NCI-H146 treated with DMSO at 0.1 percent for 48 hours (cell line): ENCODE measurements at regions not wholly inside any gene's neighbourhood (a gene's known extent, or its start where the extent isn't known, plus 50 kb on each side); places are given as distances from the start of the nearest gene placed in this dataset.
"Not testable (repeated sequence)": the region's sequence is repeated elsewhere in the genome, so short reads cannot be mapped to it uniquely, and the experiment has no call there.

Experiments
- DNase-seq: peaks from one replicate; lab custom pipeline; 2025; ENCODE audit not compliant: unreplicated experiment; lab: John Stamatoyannopoulos, UW

GRCh38 chr6:2317498-2317897 is 72.1 kb upstream of the GMDS start:
- DNase-seq, result not testable (repeated sequence)

GRCh38 chr6:2314641-2315040 is 69.2 kb upstream of the GMDS start:
- no peak for DNase-seq

DNA sequence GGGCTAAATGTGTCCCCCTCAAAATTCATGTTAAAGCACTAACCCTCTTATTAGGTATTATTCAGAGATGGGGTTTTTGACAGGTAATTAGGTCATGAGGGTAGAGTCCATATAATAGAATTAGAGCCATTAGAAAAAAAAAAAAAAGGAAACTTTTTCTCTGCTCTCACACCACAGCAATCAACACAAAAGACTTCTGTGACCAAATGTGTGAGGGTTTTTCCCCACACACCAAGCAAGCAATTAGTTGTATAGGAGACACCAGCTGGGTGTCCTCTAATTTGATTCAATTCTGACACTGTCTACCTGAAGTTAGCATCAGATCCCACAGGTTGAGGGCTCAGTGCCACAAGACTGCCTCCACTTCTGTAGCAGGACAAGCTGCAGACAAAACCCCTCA is 64.6 kb upstream of the GMDS start:
- no peak for DNase-seq

- DNase-seq, result no peak
Observed at GRCh38 chr6:2309122-2309521, 63.7 kb upstream of the GMDS start.

DNA sequence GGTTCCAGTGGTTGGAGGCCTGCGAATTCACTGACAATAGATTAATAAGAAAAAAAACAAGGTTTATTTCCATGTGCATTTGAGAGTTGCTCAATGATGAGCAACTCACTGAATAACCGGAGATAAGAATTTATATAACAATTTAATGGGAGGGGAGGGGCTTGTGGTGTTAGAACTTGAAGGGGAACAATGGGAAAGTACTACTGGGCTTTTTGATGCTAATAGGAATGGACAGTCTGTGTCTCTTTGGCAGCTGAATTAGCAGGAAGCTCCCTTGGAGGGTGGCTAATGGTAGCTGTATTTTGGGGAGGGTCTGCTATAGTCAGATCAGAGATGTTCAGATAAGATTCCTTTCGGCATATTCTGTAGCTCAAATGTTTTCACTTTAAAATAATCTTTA is 62.4 kb upstream of the GMDS start:
- no peak for DNase-seq

DNA sequence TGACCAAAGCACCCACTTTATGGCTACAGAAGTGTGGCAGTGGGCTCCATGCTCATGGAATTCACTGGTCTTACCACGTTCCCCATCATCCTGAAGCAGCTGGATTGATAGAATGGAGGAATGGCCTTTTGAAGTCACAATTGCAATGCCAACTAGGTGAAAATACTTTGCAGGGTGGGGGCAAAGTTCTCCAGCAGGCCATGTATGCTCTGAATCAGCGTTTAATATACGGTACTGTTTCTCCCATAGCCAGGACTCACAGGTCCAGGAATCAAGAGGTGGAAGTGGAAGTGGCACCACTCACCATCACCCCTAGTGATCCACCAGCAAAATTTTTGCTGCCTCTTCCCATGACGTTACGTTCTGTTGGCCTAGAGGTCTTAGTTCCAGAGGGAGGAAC is 60.5 kb upstream of the GMDS start:
- no peak for DNase-seq

DNA sequence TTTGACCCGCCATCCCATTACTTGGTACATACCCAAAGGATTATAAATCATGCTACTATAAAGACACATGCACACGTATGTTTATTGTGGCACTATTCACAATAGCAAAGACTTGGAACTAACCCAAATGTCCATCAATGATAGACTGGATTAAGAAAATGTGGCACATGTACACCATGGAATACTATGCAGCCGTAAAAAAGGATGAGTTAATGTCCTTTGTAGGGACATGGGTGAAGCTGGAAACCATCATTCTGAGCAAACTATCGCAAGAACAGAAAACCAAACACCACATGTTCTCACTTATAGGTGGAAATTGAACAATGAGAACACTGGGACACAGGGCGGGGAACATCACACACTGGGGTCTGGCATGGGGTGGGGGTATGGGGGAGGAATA is 57.1 kb upstream of the GMDS start:
- DNase-seq, result not testable (repeated sequence)

GRCh38 chr6:2296781-2297180 is 51.4 kb upstream of the GMDS start:
- no peak for DNase-seq
